ENCODE measurements at regions not wholly inside any gene's neighbourhood (a gene's known extent, or its start where the extent isn't known, plus 50 kb on each side); places are given as distances from the start of the nearest gene placed in this dataset.
"Not testable (repeated sequence)": the region's sequence is repeated elsewhere in the genome, so short reads cannot be mapped to it uniquely, and the experiment has no call there.

GRCh38 chr20:51936377-51936776 is 134.1 kb upstream of the SALL4 start:
- TF ChIP-seq JUND (IDR thresholded peaks at IDR 0.05; ENCODE audit: low read depth) = no peak
- no peak for DNase-seq (ENCODE audit: low read depth in 1 of 2, low spot score in 1 of 2)
- in situ Hi-C loops (cut with HindIII; ENCODE audit: low pct_unique_long_range_greater_than_20kb, low sequenced_read_pairs) = no loop called here

GRCh38 chr20:51935003-51935358 is 132.7 kb upstream of the SALL4 start:
- no peak for TF ChIP-seq JUND (IDR thresholded peaks at IDR 0.05; ENCODE audit: low read depth)
- in situ Hi-C loops (cut with HindIII; ENCODE audit: low pct_unique_long_range_greater_than_20kb, low sequenced_read_pairs) = no loop called here
- DNase-seq (ENCODE audit: low read depth in 1 of 2, low spot score in 1 of 2) = no peak

- in situ Hi-C loops (cut with HindIII; ENCODE audit: low pct_unique_long_range_greater_than_20kb, low sequenced_read_pairs) = no loop called here
Observed at GRCh38 chr20:51934301-51935002, 132.1 kb upstream of the SALL4 start.

GRCh38 chr20:51931371-51931781 is 129.1 kb upstream of the SALL4 start:
- in situ Hi-C loops (cut with HindIII; ENCODE audit: low pct_unique_long_range_greater_than_20kb, low sequenced_read_pairs) = no loop called here
- DNase-seq (ENCODE audit: low read depth in 1 of 2, low spot score in 1 of 2) = no peak
- TF ChIP-seq JUND (IDR thresholded peaks at IDR 0.05; ENCODE audit: low read depth) = no peak

More at GRCh38 chr20:51934301-51935002, 132.1 kb upstream of the SALL4 start:
- no peak for DNase-seq (ENCODE audit: low read depth in 1 of 2, low spot score in 1 of 2)
- TF ChIP-seq JUND (IDR thresholded peaks at IDR 0.05; ENCODE audit: low read depth) = no peak

- DNase-seq (ENCODE audit: low read depth in 1 of 2, low spot score in 1 of 2) = no peak
- in situ Hi-C loops (cut with HindIII; ENCODE audit: low pct_unique_long_range_greater_than_20kb, low sequenced_read_pairs) = no loop called here
- TF ChIP-seq JUND (IDR thresholded peaks at IDR 0.05; ENCODE audit: low read depth) = no peak
Observed at GRCh38 chr20:51930775-51931174, 128.5 kb upstream of the SALL4 start.

GRCh38 chr20:51928931-51929330 is 126.6 kb upstream of the SALL4 start:
- no peak for TF ChIP-seq JUND (IDR thresholded peaks at IDR 0.05; ENCODE audit: low read depth)
- in situ Hi-C loops (cut with HindIII; ENCODE audit: low pct_unique_long_range_greater_than_20kb, low sequenced_read_pairs) = no loop called here
- no peak for DNase-seq (ENCODE audit: low read depth in 1 of 2, low spot score in 1 of 2)

GRCh38 chr20:51927970-51928369 is 125.6 kb upstream of the SALL4 start:
- in situ Hi-C loops (cut with HindIII; ENCODE audit: low pct_unique_long_range_greater_than_20kb, low sequenced_read_pairs); DNase-seq (ENCODE audit: low read depth in 1 of 2, low spot score in 1 of 2): not testable (repeated sequence)

GRCh38 chr20:51926670-51927305 is 124.5 kb upstream of the SALL4 start:
- TF ChIP-seq JUND (IDR thresholded peaks at IDR 0.05; ENCODE audit: low read depth) = no peak
- no peak for DNase-seq (ENCODE audit: low read depth in 1 of 2, low spot score in 1 of 2)
- in situ Hi-C loops (cut with HindIII; ENCODE audit: low pct_unique_long_range_greater_than_20kb, low sequenced_read_pairs) = no loop called here

- TF ChIP-seq JUND (IDR thresholded peaks at IDR 0.05; ENCODE audit: low read depth) = no peak
- in situ Hi-C loops (cut with HindIII; ENCODE audit: low pct_unique_long_range_greater_than_20kb, low sequenced_read_pairs) = no loop called here
Observed at GRCh38 chr20:51924509-51924908, 122.2 kb upstream of the SALL4 start.

GRCh38 chr20:51923633-51924032 is 121.3 kb upstream of the SALL4 start:
- DNase-seq (ENCODE audit: low read depth in 1 of 2, low spot score in 1 of 2) = no peak
- no peak for TF ChIP-seq JUND (IDR thresholded peaks at IDR 0.05; ENCODE audit: low read depth)
- in situ Hi-C loops (cut with HindIII; ENCODE audit: low pct_unique_long_range_greater_than_20kb, low sequenced_read_pairs) = no loop called here

More at GRCh38 chr20:51924509-51924908, 122.2 kb upstream of the SALL4 start:
- DNase-seq (ENCODE audit: low read depth in 1 of 2, low spot score in 1 of 2) = no peak

GRCh38 chr20:51922812-51923211 is 120.5 kb upstream of the SALL4 start:
- in situ Hi-C loops (cut with HindIII; ENCODE audit: low pct_unique_long_range_greater_than_20kb, low sequenced_read_pairs); DNase-seq (ENCODE audit: low read depth in 1 of 2, low spot score in 1 of 2): not testable (repeated sequence)

- DNase-seq (ENCODE audit: low read depth in 1 of 2, low spot score in 1 of 2) = no peak
- no peak for TF ChIP-seq JUND (IDR thresholded peaks at IDR 0.05; ENCODE audit: low read depth)
- in situ Hi-C loops (cut with HindIII; ENCODE audit: low pct_unique_long_range_greater_than_20kb, low sequenced_read_pairs) = no loop called here
Observed at GRCh38 chr20:51918561-51918960, 116.2 kb upstream of the SALL4 start.

- in situ Hi-C loops (cut with HindIII; ENCODE audit: low pct_unique_long_range_greater_than_20kb, low sequenced_read_pairs) = no loop called here
- no peak for TF ChIP-seq JUND (IDR thresholded peaks at IDR 0.05; ENCODE audit: low read depth)
- DNase-seq (ENCODE audit: low read depth in 1 of 2, low spot score in 1 of 2) = no peak
Observed at GRCh38 chr20:51917886-51918535, 115.7 kb upstream of the SALL4 start.
